Neural cell (in vitro differentiated cells): ENCODE measurements at regions not wholly inside any gene's neighbourhood (a gene's known extent, or its start where the extent isn't known, plus 50 kb on each side); places are given as distances from the start of the nearest gene placed in this dataset.

Source experiments
- H2AFZ ChIP-seq: fragments of 200-600, 300-800 bp; sonication (generic), shearing (Covaris generic); 2 replicates; pipeline ENCODE4 v1.6.0; 2014; ENCODE audit warnings: low read depth, mild to moderate bottlenecking, antibody characterized with exemption, low read length, moderate library complexity
- H3F3A ChIP-seq: fragments of 200-600 bp; shearing (Covaris generic); 2 replicates; pipeline ENCODE4 v1.6.1; 2016; ENCODE audit warnings: mild to moderate bottlenecking, moderate library complexity, mixed read lengths, antibody characterized with exemption, low read length; ENCODE audit not compliant: insufficient read depth, poor library complexity, severe bottlenecking
- H3K27ac ChIP-seq: fragments of 200-600, 300-800 bp; sonication (generic), shearing (Covaris generic); 2 replicates; pipeline ENCODE4 v1.5.1; 2014; ENCODE audit warnings: mild to moderate bottlenecking, low read length, moderate library complexity
- H3K27me3 ChIP-seq: fragments of 300-800, 200-600 bp; sonication (generic), shearing (Covaris generic); 2 replicates; pipeline ENCODE4 v1.6.0; 2014; ENCODE audit warnings: mild to moderate bottlenecking, low read depth, low read length, moderate library complexity; ENCODE audit not compliant: insufficient read depth
- H3K36me3 ChIP-seq: fragments of 300-800, 200-600 bp; sonication (generic), shearing (Covaris generic); 2 replicates; pipeline ENCODE4 v1.5.1; 2014; ENCODE audit warnings: mild to moderate bottlenecking, antibody characterized with exemption, low read length, moderate library complexity; ENCODE audit not compliant: insufficient read depth
- H3K4me2 ChIP-seq: fragments of 300-800, 200-600 bp; sonication (generic), shearing (Covaris generic); 2 replicates; pipeline ENCODE4 v1.6.0; 2014; ENCODE audit warnings: mild to moderate bottlenecking, low read length
- H3K4me3 ChIP-seq: fragments of 300-800, 200-600 bp; sonication (generic), shearing (Covaris generic); 2 replicates; pipeline ENCODE4 v1.5.1; 2014; ENCODE audit warnings: mild to moderate bottlenecking, low read length, moderate library complexity
- H3K79me2 ChIP-seq: fragments of 200-600 bp; shearing (Covaris generic); replicated peaks from 2 replicates; pipeline ENCODE4 v1.6.0; 2014; ENCODE audit warnings: mild to moderate bottlenecking, low read length, moderate library complexity; ENCODE audit not compliant: insufficient read depth
- H3K9ac ChIP-seq: fragments of 300-800, 200-600 bp; sonication (generic), shearing (Covaris generic); 2 replicates; pipeline ENCODE4 v1.6.1; 2016; ENCODE audit warnings: mild to moderate bottlenecking, low read length, mixed read lengths
- H3K9me2 ChIP-seq: fragments of 200-600 bp; shearing (Covaris generic); 2 replicates; pipeline ENCODE4 v1.6.1; 2016; ENCODE audit warnings: mild to moderate bottlenecking, low read length, mixed read lengths; ENCODE audit not compliant: insufficient read depth
- H3K9me3 ChIP-seq: fragments of 200-600, 300-800 bp; sonication (generic), shearing (Covaris generic); 2 replicates; pipeline ENCODE4 v1.6.1; 2016; ENCODE audit warnings: mild to moderate bottlenecking, mixed run types, low read length, moderate library complexity, mixed read lengths
- H4K20me1 ChIP-seq: fragments of 200-600 bp; shearing (Covaris generic); 2 replicates; pipeline ENCODE4 v1.6.1; 2016; ENCODE audit warnings: mild to moderate bottlenecking, mixed run types; ENCODE audit not compliant: insufficient read depth
- EP300 ChIP-seq: fragments of 450-650 bp; conservative IDR thresholded peaks from 2 replicates; pipeline ENCODE4 v1.6.1; 2014; ENCODE audit warnings: antibody characterized with exemption, mild to moderate bottlenecking, moderate library complexity; ENCODE audit not compliant: poor library complexity, severe bottlenecking
- EZH2 ChIP-seq: fragments of 200-600, 300-800 bp; shearing (Covaris generic), sonication (generic); IDR thresholded peaks from 2 replicates; pipeline ENCODE4 v1.6.1; 2014; ENCODE audit warnings: antibody characterized with exemption, low read length, borderline replicate concordance, mild to moderate bottlenecking; ENCODE audit not compliant: insufficient read depth, poor library complexity, severe bottlenecking
- MXI1 ChIP-seq: fragments of 450-650 bp; conservative IDR thresholded peaks from 2 replicates; pipeline ENCODE4 v1.6.1; 2014; ENCODE audit warnings: antibody characterized with exemption, mild to moderate bottlenecking; ENCODE audit not compliant: poor library complexity, severe bottlenecking
- POLR2AphosphoS5 ChIP-seq: IDR thresholded peaks from 2 replicates; pipeline ENCODE4 v1.6.1; 2012
- RAD21 ChIP-seq: fragments of 450-650 bp; conservative IDR thresholded peaks from 2 replicates; pipeline ENCODE4 v1.6.1; 2014; ENCODE audit warnings: antibody characterized with exemption, mild to moderate bottlenecking, moderate library complexity
- SMC3 ChIP-seq: fragments of 450-650 bp; conservative IDR thresholded peaks from 2 replicates; pipeline ENCODE4 v1.6.1; 2014; ENCODE audit warnings: antibody characterized with exemption, mild to moderate bottlenecking, moderate library complexity; ENCODE audit not compliant: poor library complexity
- TAF1 ChIP-seq: IDR thresholded peaks from 2 replicates; pipeline ENCODE4 v1.6.1; 2012; ENCODE audit warnings: low read depth
- TF ChIP-seq, protein P1 (sequence below): IDR thresholded peaks from 2 replicates; pipeline ENCODE4 v1.6.1; 2012; ENCODE audit warnings: borderline replicate concordance
- TF ChIP-seq, protein P2 (sequence below): fragments of 450-650 bp; IDR thresholded peaks from 2 replicates; pipeline ENCODE4 v1.5.1; 2014; ENCODE audit warnings: antibody characterized with exemption, mild to moderate bottlenecking, moderate library complexity; ENCODE audit not compliant: poor library complexity, severe bottlenecking

DNA sequence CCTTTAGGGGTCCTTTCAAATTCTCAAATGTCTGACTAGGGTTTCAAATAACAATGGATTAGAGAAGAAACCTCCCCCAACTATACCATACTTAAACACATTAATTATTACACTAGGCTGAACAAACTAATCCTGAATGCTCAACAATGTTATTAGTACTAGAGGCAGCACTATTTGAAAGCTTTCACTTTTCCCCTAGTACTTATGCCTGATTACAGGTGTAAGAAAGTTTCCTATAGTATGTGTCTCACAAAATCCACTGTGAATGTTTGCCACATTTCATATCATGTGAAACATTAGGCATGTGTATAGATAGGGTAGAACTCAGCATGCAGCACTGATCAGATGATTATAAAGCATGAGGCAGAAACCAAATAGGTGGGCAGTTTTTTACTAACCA lies 336.2 kb downstream of the ZNF674 start:
- no peak overlapping the region for H3K9ac ChIP-seq
- H3K79me2 ChIP-seq, result no peaks in the 10 kb centered on the region
- no peak overlapping the region for H2AFZ ChIP-seq
- no peak overlapping the region for H3K4me2 ChIP-seq
- TF ChIP-seq MXI1, result no peak
- TF ChIP-seq EP300, result no peak
- TF ChIP-seq, protein P1, sequence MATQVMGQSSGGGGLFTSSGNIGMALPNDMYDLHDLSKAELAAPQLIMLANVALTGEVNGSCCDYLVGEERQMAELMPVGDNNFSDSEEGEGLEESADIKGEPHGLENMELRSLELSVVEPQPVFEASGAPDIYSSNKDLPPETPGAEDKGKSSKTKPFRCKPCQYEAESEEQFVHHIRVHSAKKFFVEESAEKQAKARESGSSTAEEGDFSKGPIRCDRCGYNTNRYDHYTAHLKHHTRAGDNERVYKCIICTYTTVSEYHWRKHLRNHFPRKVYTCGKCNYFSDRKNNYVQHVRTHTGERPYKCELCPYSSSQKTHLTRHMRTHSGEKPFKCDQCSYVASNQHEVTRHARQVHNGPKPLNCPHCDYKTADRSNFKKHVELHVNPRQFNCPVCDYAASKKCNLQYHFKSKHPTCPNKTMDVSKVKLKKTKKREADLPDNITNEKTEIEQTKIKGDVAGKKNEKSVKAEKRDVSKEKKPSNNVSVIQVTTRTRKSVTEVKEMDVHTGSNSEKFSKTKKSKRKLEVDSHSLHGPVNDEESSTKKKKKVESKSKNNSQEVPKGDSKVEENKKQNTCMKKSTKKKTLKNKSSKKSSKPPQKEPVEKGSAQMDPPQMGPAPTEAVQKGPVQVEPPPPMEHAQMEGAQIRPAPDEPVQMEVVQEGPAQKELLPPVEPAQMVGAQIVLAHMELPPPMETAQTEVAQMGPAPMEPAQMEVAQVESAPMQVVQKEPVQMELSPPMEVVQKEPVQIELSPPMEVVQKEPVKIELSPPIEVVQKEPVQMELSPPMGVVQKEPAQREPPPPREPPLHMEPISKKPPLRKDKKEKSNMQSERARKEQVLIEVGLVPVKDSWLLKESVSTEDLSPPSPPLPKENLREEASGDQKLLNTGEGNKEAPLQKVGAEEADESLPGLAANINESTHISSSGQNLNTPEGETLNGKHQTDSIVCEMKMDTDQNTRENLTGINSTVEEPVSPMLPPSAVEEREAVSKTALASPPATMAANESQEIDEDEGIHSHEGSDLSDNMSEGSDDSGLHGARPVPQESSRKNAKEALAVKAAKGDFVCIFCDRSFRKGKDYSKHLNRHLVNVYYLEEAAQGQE, result no peak
- TF ChIP-seq RAD21, result no peak
- TF ChIP-seq, protein P2, sequence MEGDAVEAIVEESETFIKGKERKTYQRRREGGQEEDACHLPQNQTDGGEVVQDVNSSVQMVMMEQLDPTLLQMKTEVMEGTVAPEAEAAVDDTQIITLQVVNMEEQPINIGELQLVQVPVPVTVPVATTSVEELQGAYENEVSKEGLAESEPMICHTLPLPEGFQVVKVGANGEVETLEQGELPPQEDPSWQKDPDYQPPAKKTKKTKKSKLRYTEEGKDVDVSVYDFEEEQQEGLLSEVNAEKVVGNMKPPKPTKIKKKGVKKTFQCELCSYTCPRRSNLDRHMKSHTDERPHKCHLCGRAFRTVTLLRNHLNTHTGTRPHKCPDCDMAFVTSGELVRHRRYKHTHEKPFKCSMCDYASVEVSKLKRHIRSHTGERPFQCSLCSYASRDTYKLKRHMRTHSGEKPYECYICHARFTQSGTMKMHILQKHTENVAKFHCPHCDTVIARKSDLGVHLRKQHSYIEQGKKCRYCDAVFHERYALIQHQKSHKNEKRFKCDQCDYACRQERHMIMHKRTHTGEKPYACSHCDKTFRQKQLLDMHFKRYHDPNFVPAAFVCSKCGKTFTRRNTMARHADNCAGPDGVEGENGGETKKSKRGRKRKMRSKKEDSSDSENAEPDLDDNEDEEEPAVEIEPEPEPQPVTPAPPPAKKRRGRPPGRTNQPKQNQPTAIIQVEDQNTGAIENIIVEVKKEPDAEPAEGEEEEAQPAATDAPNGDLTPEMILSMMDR, result no peak
- no peak for TF ChIP-seq POLR2AphosphoS5
- TF ChIP-seq TAF1, result no peak
- no peak for TF ChIP-seq SMC3
- TF ChIP-seq EZH2, result no peak
- no peaks in the 10 kb centered on the region for H3K9me2 ChIP-seq
- H3K27ac ChIP-seq, result no peak overlapping the region
- H3F3A ChIP-seq, result no peaks in the 10 kb centered on the region
- no peaks in the 10 kb centered on the region for H3K9me3 ChIP-seq
- H3K4me3 ChIP-seq, result no peak overlapping the region
- no peaks in the 10 kb centered on the region for H3K36me3 ChIP-seq
- no peaks in the 10 kb centered on the region for H4K20me1 ChIP-seq
- no peaks in the 10 kb centered on the region for H3K27me3 ChIP-seq

DNA sequence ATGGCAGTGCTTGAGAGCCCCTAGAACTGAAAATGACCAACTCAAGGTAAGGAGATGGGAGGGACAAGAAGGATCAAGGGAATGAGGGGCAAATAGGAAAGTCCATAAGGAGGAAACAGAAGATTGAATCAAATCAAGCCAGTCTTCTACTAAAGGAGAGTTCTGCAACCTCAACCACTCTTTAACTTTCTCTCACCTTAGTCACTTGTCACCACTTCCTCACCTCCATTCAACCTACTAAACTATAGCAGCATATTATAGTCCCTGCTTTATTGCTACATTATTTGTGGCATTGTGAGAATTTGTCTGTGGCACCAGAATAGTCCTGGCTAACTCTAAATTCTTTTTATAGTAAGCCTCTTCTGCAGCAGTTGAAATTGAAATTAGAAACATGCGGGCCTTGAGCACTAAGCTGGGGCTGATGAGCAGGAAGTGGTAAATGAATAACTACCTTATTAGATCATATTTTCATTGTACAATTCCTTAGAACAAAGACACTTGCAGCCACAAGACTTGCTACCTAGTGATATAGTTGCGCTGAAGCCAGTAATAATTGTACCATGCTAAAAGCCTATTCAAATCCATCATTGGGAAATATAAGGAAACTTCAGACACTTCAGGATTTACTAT lies 336.9 kb downstream of the ZNF674 start:
- Histone ChIP-seq H3K4me3 (no peak overlapping the region), H3K9me3 (no peaks in the 10 kb centered on the region), H3K79me2 (no peaks in the 10 kb centered on the region), H2AFZ (no peak overlapping the region), H3K27me3 (no peaks in the 10 kb centered on the region), H4K20me1 (no peaks in the 10 kb centered on the region), H3F3A (no peaks in the 10 kb centered on the region), H3K9me2 (no peaks in the 10 kb centered on the region), H3K36me3 (no peaks in the 10 kb centered on the region), H3K4me2 (no peak overlapping the region), H3K27ac (no peak overlapping the region), H3K9ac (no peak overlapping the region)
- TF ChIP-seq, protein P1, result no peak
- TF ChIP-seq TAF1 (no peak), SMC3 (no peak), EZH2 (no peak), EP300 (no peak)
- TF ChIP-seq, protein P2, result no peak
